ENCODE measurements at regions not wholly inside any gene's neighbourhood (a gene's known extent, or its start where the extent isn't known, plus 50 kb on each side); places are given as distances from the start of the nearest gene placed in this dataset.

DNA sequence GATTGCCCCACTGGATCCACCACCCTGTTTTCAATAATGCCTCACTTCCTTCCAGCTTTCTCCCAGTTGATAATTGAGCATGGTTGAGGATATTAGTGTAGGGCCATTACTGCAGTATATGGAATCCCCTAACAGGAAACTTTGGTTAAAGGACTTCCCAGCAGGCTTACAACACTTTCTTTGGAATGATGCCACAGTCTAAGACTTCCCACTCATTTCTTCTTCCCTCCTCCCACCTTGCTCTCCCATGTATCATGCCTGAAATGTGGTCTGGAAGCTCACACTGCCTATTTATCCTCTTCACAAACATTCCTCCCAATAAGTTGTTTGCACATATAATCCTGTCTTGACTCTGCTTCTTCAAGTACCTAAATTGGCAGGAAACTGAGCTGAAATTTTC, 863.3 kb downstream of the CENPC start:
- TF ChIP-seq POLR2A (IDR thresholded peaks at IDR 0.05; ENCODE audit: low read depth, low read length), result no peak
- TF ChIP-seq POLR2AphosphoS5 (IDR thresholded peaks at IDR 0.05; ENCODE audit: low read depth, low read length), result no peak
